SIG-M5 treated with dmso at 0.1 percent for 504 hours (cell line): ENCODE measurements at regions not wholly inside any gene's neighbourhood (a gene's known extent, or its start where the extent isn't known, plus 50 kb on each side); places are given as distances from the start of the nearest gene placed in this dataset.
A peak's percentile ranks its signal among the peaks of the same experiment; 100 is the strongest.

Experiments used
- DNase-seq: peaks from one replicate; lab custom pipeline; 2025; ENCODE audit not compliant: unreplicated experiment; lab: John Stamatoyannopoulos, UW

DNA sequence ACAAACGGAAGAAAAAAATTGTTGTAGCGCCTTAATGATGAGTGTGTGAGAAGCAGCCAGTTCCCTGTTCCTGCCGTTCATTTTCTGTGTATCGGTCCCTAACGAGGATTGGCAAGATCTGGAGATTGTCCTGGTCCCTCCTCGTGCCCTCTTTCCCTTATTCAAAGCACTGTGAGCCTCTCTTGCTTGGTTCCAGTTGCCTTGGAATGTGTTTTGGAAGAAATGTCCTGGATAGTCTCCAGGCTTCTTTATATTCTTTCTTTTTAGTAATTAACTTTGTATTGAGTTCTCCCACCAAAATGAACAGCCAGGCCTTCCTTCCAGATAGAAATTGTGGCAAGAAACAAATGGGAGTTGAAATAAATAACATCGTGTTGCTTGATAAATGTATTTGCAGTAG is 348.3 kb downstream of the CDH26 start:
- DNase-seq, result no peak

DNA sequence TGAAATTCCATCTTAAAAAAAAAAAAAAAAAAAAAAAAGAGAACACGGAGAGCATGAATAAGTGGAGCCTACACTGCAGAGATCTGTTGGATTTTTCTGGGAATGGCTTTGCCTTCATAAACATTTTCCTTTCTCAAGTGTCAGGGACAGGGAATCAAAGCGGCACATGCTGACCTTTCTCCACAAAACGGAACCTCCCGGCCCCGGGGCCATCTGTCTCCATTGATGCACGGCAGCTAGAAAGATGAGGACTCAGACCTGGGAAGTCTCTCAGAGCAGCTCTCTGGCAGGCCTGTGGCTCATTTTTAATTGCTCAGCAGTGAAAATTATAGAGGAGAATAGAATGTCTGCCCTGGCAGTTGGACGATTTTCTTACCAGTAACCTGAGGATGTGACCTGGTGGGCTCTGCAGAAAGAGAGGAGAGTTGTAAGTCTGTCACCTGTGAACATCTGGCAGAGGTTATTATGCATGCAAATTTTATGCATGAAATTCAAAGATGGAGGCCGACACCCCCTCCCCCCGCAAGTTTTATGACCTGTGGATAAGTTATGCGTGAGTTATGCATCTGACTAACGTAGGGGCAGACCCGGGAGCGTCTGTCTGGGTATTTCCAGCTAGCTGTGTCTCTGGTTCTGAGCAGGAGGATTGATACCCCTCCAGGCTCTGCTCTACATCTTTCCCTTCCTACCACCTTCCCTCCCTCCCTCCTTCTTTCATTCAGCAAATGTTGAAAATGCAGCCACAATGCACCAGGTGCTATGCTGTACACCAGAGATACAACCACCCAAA is 352.5 kb downstream of the CDH26 start:
- no peak for DNase-seq

DNA sequence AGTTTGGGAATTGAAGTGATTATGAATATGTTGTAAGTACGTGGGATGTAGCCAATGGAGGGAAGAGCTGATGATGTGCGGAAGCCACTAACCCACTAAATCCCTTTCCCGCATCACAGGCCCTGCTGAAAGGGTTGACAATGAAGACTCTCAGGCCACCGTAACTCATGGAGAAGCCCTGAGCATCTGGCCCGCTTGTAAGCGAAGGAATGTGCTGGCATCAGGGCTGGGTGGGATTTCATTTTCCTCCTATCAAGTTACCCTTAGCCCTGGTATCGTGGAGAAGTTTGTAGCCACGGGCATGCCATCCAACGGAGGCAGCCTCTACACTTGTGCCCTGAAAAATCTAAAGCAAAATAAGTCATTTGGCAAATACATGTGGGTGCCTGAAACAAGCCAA is 355.0 kb downstream of the CDH26 start:
- no peak for DNase-seq

DNA sequence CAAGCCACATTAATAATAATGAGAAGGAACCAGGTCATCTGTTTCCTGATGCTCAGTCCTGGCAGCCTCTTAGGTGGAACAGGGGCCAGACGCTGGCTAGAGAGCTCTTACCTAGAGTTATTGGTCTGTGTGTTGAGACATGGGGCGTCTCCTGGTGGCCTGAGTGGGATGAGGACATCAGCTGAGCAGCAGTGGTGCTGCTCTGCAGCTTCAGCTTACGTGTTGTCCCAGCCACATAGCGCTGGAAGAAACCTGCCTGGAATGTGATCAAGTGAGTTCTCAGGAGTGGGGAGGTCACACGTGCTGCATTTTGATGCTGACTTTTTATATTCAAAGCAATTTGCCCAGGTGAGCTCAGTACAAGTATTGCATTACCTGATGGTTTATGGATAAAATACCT is 355.4 kb downstream of the CDH26 start:
- DNase-seq, result peak; percentile 70

DNA sequence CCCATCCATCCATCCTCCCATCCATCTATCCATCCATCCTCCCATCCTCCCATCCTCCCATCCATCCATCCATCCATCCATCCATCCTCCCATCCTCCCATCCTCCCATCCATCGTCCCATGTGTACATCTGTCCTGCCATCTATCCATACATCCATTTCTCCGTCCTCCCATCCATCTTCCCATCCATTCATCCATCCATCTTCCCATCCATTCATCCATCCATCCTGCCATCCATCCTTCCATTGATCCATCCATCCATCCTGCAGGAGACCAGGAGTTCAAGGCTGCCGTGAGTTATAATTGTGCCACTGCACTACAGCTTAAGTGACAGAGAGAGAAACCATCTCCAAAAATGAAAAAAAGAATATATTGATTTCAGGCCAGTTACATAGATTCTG is 356.5 kb downstream of the CDH26 start:
- DNase-seq, result no peak

DNA sequence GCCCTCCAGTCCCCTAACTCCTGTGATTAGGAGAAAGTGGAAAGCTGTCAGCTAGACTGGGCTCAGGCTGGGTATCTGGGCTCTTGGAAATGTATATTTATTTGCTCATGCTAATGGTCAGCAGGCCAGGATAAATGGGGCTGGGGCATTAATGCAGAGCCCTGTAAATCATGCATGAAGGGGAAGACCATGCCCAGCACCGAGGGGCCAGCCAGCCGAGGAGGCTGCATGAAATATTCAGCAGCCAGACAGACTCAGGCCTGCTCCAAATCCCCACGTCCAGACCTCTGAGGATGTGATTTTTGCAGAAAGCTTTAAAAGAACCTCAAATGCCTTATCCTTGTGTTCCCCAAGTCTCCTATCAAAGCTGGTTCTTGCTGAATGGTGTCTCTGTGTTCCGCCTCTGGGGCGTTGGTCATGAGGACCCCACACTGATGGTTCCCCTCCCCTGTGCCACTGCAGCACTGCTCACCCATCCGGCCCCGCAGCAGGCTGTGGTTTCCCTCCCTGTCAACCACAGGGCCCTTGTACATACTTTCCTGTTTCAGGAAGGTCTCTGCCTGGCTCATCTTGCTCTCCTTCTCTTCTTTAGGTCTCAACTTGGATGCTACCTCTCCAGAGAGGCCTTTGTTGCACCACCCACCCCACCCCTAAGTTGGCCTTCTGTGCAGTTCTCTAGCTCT is 358.4 kb downstream of the CDH26 start:
- DNase-seq, result no peak

DNA sequence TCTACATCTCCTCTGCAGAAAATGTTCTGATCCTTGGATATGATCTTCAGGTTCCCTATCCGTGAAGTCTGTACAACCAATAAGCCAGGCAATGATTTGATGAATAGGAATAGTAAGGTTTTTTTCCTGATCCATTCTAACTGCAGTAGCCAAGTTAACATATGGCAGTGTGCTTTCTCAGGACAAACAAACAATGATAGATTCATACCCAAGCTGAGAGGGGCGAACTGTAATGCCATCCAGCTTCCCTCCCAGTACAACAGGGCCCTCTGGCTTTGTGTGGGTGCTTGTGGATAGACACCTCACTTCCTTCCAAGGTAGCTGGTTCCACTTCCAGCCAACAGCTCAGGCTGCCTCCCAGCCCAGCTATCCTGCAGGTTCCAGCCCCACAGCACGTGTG is 359.2 kb downstream of the CDH26 start:
- DNase-seq, result no peak

DNA sequence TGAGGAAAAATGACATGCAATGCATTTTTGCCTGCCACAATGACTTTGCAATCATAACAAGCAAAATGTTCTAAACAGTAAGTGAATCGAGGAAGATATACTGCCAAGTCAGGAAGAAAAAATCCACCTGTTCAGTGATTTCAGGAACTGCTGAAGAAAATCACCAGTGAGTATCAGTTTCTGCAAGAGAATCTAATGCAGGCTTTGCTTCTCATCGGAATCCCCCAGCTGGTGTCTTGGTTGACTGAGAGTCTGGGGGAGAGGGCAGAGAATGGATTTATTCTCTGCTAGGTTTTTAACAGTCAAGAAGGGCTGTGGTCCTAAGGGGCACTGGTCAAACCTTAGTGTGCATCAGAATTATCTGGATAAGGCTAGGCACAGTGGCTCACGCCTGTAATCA is 363.4 kb downstream of the CDH26 start:
- DNase-seq, result no peak

DNA sequence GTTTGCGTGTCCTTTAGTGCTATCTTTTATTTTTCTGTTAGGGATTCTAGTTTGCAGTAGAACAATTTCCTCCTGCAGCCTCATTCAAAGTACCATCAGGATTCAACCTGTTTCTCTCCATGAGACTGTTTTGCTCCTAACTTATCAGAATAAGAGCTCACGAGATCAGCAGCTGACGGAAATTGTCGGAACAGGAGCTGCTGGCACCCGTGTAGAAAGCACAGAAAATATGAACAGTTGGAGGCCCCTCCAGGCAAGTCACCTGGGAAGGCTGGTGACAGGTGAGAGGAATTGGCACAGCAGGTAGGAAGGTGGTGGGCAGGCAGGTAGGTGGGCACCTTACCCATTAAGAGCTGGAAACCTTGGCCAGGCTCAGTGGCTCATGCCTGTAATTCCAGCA is 368.6 kb downstream of the CDH26 start:
- no peak for DNase-seq

DNA sequence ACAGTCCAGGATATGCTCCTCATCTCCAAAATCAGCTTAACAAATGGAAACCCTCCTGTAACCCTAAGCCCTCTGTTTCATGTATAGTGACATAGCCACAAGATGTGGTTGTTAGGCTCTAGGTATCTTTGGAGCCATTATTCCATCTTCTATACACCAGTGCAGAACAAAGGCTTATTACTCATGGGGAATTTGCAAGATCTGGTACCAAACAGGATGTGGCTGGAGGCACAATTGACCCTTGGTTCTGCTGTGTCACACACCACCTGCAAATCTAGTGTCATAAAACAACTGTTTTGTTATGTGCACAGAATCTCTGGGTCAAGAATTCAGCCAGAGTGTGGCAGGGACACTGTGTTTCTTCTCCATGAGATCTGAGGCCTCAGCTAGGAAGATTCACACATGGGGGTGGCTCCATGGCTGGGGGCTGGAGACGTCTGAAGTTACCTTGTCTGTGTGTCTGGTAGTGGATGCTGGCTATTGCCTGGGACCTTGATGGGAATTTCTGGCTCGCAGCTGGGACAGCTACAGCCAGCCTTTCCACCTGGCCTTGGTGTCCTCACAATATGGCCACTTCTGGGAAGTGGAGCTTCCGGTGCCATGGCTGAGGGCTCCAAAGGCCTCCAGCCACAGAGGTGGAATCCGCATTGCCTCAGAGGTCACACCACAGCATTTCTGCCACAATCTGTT is 369.9 kb downstream of the CDH26 start:
- no peak for DNase-seq

DNA sequence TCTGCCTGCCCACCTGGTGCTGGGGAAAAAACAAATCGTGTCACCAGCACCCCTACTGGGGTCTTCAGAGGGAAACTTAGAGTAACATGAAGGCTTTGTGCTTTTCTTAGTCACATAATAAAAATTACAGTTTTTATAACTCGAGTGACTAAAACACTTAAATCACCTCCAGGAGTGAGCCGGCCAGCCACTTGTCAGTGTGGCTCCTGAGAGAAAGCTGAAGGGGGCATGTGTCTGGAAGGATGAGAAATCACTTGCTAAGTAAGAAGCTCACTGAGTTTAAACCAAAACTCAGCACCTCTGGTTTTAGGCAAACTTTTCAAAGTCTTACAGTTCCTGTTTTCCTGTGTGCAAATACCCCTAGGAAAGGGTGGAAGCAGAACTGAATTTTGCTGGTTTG is 372.2 kb downstream of the CDH26 start:
- no peak for DNase-seq

DNA sequence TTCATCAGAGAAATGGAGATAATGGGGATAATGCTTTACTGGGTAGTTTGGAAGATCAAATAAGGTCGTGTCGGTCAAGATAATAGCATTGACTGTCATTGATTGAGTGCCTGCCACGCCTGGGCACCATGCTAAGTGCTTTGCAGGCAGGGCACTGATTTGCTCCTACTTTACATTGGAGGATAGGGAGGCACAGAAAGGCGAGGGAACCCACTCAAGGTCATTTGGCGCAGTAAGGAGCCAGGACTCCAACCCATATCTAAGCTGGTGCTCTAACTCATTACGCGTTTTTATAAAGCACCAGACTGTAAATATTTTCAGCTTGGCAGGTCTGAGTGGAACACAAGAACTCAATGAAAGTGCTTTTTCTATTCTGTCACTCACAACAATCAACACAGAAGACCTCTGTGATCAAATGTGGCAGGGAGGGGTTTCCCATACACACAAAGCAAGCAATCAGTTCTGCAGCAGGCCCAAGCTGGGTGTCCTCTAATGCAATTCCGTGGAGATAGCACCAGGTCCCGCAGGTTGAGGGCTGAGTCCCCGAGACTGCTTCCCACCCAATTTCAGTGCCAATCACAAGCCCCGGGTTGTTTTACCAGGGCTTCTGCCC is 373.6 kb downstream of the CDH26 start:
- DNase-seq, result no peak

DNA sequence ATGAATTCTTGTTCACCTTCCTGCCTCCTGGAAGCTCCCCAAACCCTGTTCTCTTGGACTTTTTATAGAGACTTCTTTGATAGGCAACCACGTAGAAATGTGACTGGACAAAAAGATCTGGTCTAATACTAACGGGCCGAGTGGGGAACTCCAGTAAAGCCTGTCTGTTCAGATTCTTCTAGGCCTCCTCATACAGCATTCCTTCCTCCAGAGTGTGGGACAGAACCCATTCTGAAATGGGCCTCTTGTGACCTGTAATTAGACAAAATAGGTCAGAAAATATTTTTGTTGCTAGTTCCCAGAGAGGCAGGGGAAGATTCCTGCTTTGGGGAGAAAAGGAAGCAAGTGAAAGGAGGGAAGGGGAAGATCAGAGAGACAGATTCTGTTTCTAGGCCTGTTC is 374.3 kb downstream of the CDH26 start:
- peak; percentile 30 for DNase-seq

DNA sequence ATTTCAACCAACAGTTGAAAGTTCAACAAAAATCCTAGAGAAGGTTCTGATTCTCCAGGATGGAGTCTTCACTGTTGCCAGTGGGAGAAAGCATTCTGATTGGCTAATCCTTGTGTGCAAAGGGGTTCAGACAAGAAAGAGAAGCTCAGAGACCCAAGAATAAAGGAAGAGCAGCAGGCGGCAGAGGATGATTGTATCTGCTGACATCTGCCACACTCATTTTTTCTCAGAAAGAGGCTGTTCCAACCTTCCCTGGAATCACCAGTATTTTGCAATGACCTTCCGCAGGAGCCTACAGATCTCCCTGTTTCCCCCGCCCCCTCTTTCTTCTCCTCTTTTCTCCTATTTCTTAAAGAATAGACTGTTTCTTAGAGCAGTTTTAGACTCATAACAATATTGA is 376.7 kb downstream of the CDH26 start:
- DNase-seq, result no peak

DNA sequence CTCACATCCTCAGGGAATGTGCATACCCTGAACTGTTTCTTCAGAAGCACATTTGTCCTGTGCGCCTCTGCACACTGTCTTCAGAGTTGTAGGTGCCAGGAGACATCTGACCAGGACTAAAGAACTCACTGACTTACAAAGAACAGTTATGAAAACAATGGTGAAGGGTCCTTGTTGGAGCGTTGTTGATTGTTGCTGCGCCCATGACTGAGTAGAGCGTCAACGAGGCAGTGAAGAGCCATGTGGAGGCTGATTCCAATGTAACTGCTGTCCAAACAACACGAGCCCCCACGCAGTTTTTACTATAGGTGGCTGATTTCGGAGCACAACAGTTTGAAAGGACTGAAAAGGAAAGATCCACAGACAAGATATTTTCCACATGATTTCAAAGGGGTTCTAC is 380.3 kb downstream of the CDH26 start:
- DNase-seq, result no peak

DNA sequence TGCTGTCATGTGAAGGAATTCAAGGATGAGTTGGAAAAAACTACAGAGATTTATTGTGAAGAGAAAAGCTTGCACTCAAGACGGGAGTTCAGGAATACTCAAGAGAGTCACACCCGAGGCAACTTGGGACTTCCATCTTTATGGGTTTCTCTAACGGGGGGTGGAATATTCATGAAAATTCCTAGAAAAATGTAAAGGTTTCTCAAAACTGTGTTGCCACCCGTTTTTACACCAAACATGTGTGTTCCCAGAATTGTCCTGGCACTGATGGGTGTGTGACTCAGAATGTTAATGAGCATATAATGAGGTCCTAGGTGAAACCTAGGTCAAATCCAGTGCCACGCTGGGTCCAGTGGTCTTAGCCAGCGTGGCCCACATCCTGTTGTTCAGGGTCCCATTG is 381.5 kb downstream of the CDH26 start:
- DNase-seq, result no peak

DNA sequence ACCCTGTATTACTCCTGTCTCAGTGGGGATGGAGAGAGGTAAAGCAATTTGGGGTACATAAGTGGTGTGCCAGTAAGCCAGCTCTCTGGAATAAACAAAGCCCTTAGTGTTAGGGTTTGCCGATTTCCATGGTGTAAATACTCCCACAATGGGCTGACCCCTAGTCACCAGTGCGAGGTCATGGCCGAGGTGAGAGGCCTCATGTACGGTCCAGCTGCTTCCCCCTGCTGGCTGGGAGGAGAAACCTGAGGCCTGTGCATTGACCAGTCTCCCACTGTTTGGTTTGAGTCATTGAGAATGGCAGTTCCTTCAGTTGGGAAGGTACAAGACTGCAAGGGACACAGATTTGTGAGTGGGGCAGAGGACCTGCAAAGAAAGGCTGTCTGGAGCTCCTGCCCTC is 382.0 kb downstream of the CDH26 start:
- DNase-seq, result no peak

DNA sequence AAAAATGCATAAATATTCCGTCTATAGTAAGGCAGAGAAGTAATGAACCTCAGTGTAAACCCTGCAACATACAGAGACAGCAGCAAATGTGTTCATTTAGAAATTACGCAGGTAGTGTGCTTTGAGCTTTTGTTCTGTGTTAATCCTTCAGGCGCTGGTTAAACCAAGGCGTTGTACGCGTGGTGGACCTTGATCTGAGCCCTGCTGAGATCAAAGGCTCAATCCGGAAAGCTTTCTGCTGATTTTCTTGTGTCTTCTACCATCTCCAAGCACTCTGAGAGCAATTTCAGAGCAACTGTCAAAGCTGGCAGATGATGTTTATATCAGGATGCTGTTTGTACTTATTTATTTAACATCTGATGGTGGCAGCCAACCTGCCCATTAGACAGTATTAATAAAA is 382.8 kb downstream of the CDH26 start:
- DNase-seq, result no peak

DNA sequence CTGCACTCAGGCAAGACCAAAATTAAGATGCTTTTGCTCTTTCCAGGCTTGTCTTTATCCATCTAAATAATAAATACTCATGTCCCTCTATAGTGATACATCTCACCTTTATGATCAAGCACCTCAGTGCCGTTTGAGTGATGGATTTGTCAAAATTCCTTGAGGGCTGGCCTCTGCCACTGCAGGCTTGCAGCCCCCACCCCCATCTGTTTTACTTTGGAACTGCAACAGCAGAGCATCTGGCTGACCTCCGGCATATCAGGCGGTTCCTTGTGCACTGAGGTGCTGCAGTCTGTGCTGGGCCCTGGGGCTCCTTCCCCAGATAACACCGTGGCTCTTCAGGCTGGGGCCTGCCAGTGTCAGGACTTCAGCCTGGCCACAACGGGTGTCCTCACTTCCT is 386.9 kb downstream of the CDH26 start:
- no peak for DNase-seq

DNA sequence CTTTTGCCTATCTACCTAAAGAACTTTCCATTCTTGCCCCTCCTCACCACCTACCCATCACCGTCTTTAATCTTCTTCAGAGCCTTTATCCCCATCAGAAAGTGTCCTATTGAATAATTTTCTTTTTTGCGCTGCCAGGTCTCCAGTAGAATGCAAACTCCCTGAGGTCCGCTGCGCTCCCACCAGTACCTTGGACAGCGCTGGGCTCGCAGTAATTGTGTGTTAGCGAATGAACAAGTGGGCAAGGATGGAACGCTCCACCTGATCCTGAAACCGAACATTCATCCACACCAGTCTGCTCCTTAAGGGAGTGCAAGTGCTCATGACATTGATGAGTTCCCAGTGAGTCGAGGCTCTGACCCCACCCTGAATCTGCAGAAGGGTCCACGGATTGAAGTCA is 391.2 kb downstream of the CDH26 start:
- no peak for DNase-seq

DNA sequence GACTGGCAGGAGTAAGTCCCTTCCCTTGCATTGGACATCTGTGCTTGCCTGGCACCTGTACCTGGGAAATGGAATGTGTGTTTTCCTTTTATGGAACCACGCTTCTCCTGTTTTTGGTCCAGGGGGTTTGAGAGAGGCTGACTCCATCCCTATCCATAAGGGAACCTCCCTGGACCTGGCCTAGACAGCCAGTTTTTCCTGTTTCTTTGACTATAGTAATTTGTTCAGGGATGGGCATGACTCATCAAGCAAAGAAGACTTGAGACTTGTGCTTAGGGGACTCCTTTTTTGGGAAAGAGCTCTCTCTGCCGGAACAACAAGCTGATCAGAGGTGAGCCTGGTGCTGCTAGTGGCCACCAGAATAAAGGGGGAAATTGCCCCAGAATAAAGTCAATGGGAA is 393.8 kb downstream of the CDH26 start:
- peak; percentile 89 for DNase-seq

DNA sequence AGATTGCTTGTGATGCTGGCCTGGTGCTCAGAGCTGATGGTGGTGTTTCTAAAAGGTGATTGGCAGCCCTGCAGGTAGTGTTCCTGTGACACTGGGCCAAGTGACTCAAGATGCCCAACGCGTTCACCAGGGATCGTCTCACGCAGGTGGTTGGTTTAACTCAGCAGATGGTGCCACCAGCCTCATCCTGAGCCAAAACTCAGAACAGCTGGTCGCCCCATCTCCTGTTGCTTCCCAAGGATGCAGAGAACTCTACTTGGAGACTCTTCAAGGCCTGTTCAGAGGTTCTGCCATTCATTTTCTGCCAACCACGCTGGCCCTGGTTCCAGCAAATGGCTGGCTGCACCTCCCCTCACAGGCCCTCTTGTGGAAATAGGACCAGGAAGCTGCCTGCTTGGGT is 394.4 kb downstream of the CDH26 start:
- no peak for DNase-seq
